GM19463 (cell line): ENCODE measurements at regions not wholly inside any gene's neighbourhood (a gene's known extent, or its start where the extent isn't known, plus 50 kb on each side); places are given as distances from the start of the nearest gene placed in this dataset.
"Not testable (repeated sequence)": the region's sequence is repeated elsewhere in the genome, so short reads cannot be mapped to it uniquely, and the experiment has no call there.

Experiments used
- ATAC-seq: cut with Tn5 transposase; IDR thresholded peaks from one replicate; pipeline ENCODE4 v1.9.1; 2021; ENCODE audit warnings: mild to moderate bottlenecking, moderate library complexity; ENCODE audit not compliant: unreplicated experiment

DNA sequence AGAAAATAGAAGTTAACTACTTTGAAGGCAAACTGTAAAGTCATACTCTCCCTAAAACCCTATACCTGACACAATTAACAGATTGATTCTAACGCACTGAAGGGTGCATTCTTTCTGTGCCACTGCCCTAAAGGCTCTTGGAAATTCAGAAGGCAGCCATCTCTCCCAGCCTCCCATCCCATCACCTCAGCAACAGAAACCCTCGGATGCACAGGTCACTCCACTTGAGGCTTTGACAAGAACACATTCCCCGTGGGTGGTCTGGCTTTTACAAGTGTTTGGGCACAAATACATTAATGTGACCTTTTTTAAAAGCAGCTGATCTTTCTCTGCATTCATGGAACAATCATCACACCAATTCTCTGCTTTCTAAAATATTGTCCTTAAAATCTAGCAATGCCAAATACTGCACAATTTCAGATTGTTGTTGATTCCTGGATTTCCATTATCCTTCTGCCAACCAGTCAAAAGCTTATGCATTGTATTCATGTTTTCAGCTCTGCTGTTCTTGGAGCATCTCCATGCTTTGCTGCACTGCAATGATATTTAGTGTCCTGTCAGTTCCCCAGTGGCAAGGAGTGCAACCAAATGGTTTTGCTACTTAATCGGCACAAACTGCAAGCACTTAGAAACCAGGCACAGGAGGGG lies 175.6 kb downstream of the TMEM161B start:
- no peak for ATAC-seq

DNA sequence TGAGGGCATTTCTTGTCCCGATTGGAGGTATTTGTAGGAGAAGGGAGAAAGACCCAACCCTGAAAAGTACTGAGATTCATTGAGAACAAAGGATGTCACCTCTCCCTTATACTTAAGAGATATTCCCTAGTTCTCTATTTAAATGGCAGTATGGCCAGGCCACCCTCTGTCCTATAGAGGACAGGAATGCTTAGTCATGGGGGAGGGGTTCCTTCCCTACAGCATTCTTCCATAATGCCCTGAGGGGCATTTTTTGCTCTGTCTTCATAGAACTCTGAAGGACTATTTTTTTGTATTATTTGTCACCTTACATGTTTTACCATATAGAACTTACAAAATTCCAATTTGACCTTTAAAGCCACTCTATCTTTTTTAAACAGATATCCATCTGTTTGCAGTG lies 176.3 kb downstream of the TMEM161B start:
- no peak for ATAC-seq

DNA sequence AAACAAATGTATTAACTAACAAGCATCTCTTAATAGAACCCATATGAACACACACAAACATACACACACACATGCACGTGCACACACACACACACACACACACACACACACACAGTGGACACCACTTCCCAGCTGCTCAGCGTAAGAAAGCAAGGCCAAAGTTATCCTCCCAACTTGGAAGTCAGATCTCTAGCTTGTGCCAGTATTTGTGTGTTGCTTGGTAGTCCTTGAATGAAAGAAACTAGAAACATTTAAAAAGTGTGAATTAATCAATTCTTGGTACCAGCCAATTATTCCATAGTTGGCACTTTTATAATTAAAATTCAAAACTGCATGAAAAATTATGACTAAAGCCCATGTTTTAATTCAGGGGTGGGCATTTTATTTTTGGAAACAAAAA lies 178.1 kb downstream of the TMEM161B start:
- ATAC-seq, result no peak

DNA sequence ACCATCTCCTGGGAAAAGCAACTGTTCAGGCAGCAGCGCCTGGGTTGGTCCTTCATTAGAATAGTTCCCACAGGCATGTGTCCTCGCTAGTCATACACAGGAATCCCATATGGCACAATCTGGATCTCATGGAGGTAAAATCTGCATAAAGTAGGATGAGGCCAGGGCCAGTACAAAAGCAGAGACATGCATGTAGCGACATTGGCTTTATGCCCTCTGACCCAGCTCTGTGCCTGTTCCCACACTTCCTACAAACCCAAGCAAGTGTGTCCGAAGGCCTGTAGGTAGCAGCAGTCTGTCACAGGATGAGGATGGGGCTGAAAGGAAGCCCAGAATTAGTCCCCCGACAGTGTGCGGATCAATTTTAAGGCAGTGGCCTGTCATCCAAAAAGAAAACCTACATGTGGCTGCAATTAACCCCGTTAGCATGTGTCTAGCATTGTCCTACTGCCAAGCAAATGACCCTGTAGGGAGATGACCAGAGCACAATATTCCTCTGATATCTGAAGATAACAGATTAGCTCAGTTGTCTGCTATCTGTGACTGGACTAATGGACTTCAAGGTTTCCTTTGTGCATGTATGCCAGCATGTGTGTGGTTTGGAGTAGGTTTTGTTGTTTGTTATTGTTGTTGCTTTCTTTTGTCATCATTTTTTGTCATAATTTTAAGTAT lies 178.8 kb downstream of the TMEM161B start:
- ATAC-seq, result no peak

DNA sequence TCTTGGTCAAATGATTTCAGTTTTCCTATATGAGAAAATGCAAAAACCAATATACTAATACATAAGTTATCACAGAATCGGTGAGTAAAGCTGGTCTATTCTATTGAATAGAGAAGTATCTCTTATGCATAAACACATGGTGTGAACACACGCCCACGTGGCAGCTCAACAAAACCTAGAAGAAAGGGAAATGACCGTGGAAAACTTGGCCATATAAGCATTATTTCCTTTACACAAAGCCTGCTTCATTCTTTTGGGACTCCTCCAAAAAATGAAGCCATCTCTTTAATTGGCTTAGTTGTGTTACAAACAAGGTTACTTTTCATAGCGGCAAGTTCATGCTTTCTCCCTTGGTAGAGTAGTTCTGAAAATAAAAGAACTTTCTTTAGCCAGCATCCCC lies 183.2 kb downstream of the TMEM161B start:
- no peak for ATAC-seq

DNA sequence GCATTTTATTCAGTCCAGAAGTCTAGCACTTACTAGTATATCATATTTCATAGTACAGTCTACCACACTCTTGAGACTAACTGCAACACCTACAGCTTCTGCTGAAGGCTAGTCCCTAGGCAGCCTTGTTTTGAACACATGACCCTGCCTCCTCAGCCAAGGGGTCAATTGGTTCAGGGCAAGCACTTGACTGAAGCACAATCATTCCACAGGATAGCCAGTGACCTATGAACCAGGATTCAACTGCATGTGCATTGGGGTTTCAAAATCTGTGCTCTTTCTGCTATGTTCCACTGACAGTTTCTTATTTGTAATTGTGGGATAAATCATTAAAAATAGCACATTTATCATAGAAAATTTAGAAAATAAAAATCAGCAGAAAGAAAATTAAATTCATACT lies 186.8 kb downstream of the TMEM161B start:
- no peak for ATAC-seq

DNA sequence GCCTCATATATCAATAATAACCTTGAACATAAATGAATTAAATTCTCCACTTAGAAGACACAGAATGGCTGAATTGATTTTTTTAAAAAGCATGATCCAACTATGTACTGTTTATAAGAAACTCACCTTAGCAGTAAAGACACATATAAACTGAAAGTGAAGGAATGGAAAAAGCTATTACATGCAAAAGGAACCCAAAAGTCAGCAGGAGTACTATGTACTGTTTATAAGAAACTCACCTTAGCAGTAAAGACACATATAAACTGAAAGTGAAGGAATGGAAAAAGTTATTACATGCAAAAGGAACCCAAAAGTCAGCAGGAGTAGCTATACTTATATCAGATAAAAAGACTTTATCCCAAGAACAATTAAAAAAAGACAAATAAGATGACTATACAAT lies 204.8 kb downstream of the TMEM161B start:
- ATAC-seq, result no peak

DNA sequence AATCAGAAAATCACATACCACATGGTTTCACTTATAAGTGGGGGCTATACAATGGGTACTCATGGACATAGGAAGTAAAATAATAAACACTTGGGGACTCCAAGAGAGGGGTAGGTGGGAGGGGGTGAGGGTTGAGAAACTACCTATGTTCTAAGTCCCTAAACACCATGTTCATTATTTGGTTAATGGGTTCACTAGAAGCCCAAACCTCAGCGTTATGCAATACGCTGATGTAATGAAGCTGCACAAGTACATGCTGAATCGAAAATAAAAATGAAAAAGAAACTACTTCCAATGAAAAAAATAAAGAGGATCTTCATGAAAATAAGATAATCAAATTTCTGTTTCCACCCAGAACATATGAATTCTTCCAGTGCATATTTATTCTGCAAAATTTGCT lies 208.5 kb downstream of the TMEM161B start:
- ATAC-seq, result no peak

DNA sequence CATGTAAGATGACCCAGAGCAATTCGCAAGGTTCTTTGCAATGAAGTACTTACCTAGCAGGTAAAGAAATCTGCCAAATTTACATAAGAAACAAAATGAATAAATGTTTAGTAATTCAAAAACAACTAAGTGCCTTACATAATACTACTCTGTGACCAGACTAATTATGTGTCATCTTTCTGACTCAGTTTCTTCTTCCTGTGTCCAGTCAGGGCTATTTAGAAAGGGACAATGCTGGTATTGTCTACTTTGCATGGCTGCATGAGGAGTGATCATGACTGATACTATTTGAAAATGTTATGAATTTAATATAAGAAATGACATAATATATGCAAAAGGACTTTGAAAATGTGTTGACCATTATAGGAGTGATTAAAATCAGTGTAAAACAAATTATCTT lies 210.0 kb downstream of the TMEM161B start:
- no peak for ATAC-seq

DNA sequence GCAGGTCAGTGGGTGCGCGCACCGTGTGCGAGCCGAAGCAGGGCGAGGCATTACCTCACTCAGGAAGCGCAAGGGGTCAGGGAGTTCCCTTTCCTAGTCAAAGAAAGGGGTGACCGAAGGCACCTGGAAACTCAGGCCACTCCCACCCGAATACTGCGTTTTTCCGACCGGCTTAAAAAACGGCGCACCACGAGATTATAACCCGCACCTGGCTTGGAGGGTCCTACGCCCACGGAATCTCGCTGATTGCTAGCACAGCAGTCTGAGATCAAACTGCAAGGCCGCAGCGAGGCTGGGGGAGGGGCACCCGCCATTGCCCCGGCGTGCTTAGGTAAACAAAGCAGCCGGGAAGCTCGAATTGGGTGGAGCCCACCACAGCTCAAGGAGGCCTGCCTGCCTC lies 216.2 kb downstream of the TMEM161B start:
- not testable (repeated sequence) for ATAC-seq

DNA sequence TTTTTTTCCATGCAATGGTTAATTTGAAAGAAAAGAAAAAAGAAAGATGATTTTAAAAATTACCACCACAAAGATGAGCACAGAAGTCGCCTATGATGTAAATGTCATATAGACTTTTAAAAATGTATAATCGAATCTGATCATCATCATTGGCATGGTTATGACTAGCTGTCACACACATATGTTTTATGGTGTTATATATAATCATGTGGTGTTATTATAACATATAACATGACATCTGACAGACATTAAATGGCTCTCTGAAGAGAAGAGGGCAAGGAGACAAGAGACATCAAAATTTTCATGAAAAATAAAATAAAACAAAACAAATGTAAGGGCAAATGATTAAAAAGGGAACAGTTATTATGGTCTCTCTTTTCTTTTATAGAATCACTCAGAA lies 217.5 kb downstream of the TMEM161B start:
- ATAC-seq, result no peak

DNA sequence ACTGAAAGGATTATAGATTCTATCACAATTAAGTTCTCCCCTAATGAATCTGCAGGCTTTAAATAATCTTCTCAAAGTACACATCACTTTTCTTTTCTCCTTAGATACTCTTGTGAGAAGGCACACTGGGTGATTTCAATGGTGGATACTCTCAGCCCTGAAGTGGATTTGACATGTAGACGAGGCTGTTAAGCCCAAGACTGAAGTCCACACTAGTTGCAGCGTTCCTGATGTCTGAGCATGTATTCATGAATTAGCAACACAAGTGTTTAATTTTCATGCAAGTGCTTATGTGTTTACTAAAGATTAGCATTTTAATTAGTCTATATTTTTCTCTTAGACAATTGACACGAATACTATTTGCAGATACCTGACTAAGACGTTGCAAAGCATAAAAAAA lies 218.9 kb downstream of the TMEM161B start:
- no peak for ATAC-seq

DNA sequence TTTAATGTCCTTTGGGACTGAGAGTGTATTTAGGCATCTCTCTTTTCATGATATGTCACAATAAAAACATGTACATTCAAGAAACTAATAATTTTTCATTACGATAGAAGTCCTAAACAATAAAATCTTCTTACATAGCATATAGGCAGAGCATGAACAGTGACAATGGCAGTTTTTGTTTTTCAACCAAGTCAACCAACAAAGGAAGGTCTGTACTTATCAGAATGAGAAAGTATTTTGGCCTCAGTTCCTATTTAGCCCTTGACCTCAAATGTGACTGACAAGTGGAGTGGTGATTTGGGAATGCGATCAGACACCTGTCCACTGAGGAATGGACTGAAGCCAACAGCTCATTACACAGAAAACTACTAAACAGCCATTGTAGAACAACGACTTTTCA lies 219.5 kb downstream of the TMEM161B start:
- no peak for ATAC-seq

DNA sequence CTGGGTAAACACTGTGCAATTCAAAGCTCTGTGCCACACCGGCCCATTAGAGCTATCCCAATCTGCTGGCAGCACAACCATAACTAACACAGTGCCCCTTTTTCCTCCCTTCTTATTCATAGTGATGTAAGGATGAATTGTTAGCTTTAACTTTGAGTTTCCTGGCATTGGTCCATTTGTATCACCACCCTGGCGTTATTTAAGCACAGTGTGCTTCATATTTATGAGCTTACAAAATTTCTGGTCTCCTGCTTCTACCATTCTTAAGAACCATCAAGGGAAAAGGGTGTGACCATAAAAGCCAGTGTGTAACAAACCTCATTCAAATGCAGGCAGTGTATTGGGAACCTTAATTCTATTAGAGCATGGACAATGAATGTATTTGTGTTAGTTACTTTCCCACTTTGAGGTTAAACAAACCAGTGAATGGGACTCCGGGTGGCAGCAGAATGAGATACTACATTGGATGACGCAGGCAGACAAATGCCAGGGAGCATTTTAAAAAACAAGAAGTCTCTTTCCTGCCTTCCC lies 222.6 kb downstream of the TMEM161B start:
- no peak for ATAC-seq

DNA sequence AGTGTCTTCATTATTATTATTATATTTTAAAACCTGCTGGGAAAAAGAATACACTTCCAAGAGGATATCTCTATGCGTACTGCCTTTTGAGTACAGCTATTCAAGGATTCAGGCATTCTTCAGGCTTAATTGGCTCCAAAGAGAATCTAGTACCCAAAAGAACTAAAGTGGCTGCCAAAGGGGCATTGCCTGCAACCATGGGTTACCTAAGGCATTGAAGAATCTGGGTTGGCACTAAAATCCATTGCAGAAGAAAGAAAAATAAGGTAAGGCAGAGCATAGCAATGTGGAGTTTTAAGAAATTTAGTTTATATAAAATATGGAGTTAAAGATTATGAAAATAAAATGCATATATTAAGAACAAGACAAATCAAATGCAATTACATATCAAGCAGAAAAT lies 223.5 kb downstream of the TMEM161B start:
- ATAC-seq, result no peak

DNA sequence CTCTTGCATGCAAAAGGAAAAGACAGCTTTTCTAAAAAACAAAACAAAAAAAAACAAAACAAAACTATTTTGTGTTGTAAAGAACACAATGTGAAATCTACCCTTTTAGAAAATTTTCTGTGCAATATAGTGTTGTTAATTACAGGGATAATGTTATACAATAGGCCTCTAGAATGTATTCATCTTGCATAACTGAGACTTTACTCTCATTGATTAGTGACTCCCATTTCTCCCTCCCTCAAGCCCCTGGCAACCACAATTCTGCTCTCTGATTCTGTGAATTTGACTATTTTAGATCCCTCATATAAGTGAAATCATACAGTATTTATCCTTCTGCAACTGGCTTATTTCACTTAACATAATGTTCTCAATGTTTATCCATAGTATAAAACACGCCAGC lies 234.1 kb downstream of the TMEM161B start:
- ATAC-seq, result no peak

DNA sequence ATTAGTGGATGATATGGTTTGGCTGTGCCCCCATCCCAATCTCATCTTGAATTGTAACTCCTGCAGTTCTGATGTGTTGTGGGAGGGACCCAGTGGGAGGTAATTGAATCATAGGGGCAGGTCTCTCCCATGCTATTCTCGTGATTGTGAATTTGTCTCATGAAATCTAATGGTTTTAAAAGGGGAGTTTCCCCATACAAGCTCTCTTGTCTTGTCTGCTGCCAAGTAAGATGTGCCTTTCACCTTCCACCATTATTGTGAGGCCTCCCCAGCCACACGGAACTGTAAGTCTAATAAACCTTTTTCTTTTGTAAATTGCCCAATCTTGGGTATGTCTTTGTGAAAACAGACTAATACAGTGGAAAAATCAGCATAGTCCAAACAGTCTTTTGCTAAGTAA lies 235.5 kb downstream of the TMEM161B start:
- no peak for ATAC-seq

DNA sequence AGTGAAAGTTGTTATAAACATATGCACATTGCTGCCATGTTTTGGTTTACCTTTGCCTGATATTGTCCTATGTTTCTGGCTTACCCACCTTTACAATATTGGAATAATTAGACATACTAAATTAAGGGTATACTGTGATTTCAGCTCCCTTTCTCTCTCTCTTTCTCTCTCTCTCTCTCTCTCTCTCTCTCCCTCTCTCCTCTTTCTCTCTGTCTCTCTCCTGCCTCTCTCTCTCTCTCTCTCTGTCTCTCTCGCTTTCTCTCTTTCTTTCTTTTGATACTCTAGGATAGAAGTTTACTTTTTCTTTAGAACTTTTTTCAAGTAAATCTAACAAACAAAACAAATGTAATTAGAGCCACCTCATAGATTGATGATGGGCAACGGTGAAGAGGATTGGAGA lies 239.6 kb downstream of the TMEM161B start:
- ATAC-seq, result no peak

DNA sequence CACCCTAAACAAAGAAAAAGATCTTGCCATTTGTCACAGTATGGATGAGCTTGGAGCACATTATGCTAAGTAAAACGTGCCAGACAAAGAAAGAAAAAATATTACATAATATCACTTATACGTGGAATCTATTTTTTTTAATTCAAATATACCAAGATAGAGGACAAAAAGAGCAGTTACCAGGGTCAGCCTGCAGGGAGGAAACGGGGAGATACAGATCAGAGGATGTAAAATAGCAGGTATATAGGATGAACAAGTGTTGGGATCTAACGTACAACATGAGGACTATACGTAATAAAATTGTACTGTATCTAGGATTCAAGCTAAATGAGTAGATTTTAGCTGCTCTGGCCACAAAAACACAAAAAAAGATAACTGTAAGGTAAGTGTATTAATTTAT lies 247.5 kb downstream of the TMEM161B start:
- ATAC-seq, result no peak

DNA sequence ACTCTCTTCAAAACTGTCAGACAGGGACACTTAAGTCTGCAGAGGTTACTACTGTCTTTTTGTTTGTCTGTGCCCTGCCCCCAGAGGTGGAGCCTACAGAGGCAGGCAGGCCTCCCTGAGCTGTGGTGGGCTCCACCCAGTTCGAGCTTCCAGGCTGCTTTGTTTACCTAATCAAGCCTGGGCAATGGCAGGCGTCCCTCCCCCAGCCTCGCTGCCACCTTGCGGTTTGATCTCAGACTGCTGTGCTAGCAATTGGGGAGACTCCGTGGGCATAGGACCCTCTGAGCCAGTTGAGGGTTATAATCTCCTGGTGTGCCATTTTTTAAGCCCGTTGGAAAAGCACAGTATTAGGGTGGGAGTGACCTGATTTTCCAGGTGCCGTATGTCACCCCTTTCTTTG lies 253.7 kb downstream of the TMEM161B start:
- not testable (repeated sequence) for ATAC-seq

DNA sequence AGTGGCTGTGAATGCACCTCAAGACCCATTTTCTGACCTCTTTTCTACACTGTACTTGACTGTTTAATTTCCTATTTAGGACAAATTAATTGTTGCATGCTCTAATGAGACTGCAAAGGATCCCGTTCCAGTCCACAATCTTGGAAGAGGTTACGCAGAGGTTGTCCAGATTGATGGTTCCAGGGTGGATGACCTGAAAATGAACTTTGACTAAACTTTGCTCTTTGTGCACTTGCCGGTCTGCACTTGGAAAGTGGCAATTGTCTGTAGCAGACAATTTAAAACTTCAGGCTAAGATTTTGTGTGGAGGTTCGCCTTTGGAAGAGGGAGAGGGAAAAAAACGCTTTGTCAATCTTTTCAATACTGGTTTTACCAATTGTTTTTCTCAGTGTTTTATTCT lies 267.8 kb downstream of the TMEM161B start:
- no peak for ATAC-seq

DNA sequence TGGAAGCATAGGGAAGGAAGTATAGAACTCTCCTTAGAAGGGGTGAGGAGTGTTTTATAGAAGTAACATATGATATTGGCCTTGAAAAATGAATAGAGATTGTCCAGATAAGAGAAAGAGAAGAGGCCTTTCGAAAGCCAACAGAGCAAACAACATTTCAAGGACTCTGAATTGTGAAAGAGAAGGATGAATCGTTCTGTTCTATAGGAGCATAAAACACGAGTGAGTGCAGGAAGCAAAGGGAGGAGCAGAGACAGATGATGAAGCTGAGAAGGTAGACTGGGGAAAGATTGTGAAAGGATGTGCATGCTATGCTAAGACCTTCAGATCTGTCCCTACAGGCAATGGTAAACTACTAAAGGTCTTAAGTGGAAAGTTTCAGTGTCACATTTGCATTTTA lies 271.0 kb downstream of the TMEM161B start:
- no peak for ATAC-seq

DNA sequence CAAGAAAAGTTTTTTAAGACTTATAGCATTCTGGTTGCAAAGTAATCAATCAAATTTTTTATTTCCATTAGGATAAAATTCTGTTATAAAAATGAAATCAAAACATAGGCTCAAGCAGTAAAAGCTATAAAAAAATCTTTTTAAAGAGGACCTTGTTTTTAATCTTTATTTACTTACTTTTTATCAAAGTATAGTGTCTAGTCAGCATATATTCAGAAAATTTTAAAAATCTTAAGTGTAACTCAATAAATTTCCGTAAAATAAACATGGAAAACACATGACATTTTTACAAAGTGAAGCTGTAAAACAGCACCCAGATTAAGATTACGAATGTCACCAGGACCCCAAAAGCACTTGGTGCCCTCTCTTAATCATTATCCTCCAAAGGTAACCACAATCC lies 302.4 kb downstream of the TMEM161B start:
- no peak for ATAC-seq
